GM21423 (cell line): ENCODE measurements at regions not wholly inside any gene's neighbourhood (a gene's known extent, or its start where the extent isn't known, plus 50 kb on each side); places are given as distances from the start of the nearest gene placed in this dataset.
"Not testable (repeated sequence)": the region's sequence is repeated elsewhere in the genome, so short reads cannot be mapped to it uniquely, and the experiment has no call there.

Source experiments
- ATAC-seq: cut with Tn5 transposase; IDR thresholded peaks from one replicate; pipeline ENCODE4 v1.9.1; 2021; ENCODE audit warnings: mild to moderate bottlenecking, moderate library complexity; ENCODE audit not compliant: unreplicated experiment

GRCh38 chrX:35221391-35221790 is 278.8 kb downstream of the FAM47B start:
- not testable (repeated sequence) for ATAC-seq

- ATAC-seq = no peak
Observed at GRCh38 chrX:35244088-35244741, 301.6 kb downstream of the FAM47B start.

DNA sequence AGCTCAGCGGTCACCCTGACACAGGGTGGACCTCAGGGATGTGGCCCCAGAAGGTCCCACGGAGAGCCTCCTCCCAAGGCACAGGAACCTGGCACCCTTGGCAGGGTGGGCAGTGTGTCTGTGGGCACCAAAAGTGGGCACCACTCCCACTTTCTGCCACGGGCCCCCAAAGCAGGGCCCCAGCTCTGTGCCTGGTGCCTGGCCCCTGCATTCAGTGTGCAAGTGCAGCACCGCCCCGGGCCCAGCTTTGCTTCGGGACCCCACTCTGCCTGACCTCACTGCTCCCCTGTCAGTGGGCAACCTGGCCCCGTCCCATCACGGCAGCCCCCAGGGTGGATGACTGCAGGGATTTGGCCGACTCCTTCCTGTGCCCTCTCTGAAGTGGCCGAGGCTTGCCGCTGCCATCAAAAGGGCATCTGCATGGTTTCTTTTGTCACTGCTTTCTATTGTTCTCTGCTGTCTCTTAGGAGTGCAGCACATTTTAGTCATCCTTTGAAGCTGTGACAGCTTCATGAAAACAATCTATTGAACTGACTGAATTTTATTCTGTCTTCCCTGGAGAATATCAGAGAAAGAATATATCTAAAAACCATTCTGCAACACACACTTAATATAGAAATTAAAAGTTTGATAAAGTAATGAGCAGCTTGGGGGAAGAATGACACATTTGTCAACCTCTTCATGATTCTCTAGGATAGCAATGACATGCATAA is 302.4 kb downstream of the FAM47B start:
- ATAC-seq = no peak

DNA sequence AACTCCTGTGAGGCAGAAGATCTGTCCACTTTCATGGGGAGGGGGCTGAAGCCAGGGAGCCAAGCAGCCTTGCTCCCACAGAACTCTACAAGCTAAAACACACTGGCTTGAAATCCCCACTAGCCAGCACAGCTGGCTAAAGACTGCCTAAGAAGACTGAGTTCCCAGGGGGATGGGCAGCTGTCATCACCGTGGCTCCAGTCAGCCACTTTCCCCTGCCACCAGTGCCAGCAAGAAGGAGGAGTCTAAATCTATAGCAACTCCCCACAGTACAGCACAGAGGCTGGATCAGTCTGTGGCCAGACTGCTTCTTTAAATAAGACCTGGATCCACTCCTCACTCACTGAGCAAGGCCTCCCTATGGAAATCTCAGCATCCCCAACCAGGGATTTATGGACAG is 308.6 kb downstream of the FAM47B start:
- ATAC-seq = no peak

- no peak for ATAC-seq
Observed at GRCh38 chrX:35276115-35276514, 333.5 kb downstream of the FAM47B start.

DNA sequence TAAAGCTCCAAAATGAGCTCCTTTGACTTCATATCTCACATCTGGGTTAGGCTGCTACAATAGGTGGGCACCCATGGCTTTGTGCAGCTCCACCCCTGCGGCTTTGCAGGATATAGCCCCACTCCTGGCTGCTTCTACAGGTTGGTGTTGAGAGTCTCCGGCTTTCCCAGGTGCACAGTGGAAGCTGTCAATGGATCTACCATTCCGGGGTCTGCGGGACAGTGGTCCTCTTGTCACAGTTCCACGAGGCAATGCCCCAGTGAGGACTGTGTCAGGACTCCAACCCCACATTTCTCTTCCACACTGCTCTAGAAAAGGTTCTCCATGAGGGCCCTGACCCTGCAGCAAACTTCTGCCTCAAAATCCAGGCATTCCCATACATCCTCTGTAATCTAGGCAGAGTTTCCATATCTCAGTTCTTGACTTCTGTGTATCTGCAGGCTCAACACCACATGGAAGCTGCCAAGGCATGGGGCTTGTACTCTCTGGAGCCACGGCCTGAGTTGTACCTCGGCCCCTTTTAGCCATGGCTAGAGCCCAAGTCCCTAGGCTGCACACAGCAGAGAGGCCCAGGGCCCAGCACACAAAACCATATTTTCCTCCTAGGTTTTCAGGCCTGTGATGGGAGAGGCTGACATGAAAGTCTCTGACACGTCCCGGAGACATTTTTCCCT is 342.8 kb downstream of the FAM47B start:
- ATAC-seq = no peak

- no peak for ATAC-seq
Observed at GRCh38 chrX:35288657-35289056, 346.1 kb downstream of the FAM47B start.

GRCh38 chrX:35289952-35290351 is 347.4 kb downstream of the FAM47B start:
- ATAC-seq = no peak

DNA sequence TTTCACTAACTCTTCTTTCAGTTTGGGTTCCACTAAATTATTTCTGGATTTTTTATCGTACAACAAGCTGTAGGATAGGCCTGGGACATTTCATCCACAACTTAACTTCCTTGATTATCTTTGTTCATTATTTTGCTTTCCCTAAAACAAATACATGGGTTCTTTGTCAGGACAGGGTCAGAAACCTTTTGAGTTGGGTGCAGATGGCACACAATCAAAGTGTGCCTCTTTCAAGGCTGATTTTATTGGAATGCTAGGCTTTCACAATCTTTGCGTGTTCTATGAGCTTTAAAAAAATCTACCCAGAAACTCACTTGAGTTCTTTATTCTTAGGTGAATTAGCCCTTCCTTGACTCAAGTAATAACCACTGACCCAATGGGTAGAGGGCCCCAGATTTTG is 348.4 kb downstream of the FAM47B start:
- ATAC-seq = no peak

DNA sequence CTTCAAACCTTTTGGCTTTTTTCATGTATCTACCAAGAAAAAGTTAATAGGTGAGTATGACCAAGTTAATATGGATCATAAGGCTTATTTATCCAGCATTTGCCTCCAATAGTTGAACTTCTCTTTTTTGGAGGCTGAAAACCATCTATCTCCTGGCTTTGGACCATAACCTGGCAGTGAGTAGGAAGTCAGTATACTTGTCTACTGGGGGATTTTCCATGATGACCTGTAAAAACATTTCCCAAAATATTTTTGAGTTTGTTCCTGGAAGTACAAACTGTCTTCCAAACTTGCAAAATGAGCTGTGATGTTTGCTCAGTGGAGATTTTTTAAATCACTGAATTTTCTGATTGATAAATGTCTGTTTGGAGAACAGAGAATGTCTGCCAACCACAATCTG is 349.9 kb downstream of the FAM47B start:
- no peak for ATAC-seq

DNA sequence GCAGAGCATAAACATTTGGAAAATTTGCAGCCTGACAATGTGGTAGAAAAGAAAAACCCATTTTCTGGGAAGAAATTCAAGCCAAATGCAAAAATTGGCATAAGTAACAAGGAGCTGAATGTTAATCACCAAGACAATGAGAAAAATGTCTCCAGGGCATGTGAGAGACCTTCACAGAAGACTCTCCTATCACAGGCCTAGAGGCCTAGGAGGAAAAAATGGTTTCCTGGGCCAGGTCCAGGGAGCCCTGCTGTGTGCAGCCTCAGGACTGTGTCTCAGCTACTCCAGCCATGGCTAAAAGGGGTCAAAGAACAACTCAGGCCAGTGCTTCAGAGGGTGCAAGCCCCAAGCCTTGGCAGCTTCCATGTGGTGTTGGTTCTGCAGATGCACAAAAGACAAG is 362.4 kb downstream of the FAM47B start:
- not testable (repeated sequence) for ATAC-seq

- ATAC-seq = no peak
Observed at GRCh38 chrX:35339796-35340195, 397.2 kb downstream of the FAM47B start.

- ATAC-seq = no peak
Observed at GRCh38 chrX:35340465-35340864, 397.9 kb downstream of the FAM47B start.

DNA sequence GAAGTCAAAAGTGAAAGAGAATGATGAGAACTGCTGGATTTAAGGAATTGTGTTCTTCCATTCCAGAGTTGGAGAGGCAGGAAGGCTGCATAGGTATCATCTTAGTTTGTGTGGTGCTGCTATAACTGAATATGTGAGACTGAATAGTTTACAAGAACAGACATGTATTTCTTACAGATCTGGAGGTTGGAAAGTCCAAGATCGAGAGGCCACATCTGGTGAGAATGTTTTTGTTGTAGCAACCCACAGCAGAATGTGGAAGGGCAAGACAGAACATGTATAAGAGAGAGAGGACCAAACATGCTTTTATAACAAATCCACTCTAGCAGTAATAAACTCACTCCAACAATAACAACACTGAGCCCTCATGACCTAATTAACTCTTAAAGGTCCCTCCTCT is 408.6 kb downstream of the FAM47B start:
- no peak for ATAC-seq

DNA sequence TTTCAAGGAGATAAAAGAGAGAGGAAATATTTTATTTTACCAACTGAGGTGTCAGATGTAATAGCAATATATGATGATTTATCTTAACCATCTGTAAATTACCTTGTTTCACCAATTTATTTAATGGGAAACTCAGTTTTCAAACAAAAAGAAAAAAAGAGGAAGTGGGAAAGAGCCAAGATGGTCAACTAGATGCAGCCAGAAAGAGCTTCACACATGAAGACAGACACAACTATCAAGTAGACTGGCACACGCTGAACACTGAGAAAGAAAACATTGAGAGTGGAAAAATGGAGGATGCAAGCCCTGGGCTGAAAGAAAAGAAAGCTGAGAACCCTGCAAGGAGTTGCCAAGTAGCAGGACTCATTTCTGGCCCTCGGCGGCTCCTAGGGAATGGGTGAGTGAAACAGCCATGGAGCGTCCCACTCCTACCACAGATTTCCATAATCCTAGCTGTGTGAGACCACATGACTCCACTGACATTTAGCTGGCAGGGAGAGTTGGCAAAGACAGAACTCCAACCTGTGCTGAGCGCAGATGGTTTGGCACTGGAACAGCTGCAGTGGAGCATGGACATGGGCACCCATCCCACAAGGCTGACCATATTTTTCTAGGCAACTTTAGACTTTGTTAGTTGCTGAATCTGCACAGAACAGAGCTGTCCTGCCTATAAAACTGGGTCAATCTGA is 409.3 kb downstream of the FAM47B start:
- no peak for ATAC-seq

GRCh38 chrX:35357656-35358055 is 415.1 kb downstream of the FAM47B start:
- no peak for ATAC-seq

GRCh38 chrX:35362866-35363265 is 420.3 kb downstream of the FAM47B start:
- no peak for ATAC-seq

GRCh38 chrX:35374116-35374515 is 424.0 kb upstream of the MAGEB16 start:
- no peak for ATAC-seq

DNA sequence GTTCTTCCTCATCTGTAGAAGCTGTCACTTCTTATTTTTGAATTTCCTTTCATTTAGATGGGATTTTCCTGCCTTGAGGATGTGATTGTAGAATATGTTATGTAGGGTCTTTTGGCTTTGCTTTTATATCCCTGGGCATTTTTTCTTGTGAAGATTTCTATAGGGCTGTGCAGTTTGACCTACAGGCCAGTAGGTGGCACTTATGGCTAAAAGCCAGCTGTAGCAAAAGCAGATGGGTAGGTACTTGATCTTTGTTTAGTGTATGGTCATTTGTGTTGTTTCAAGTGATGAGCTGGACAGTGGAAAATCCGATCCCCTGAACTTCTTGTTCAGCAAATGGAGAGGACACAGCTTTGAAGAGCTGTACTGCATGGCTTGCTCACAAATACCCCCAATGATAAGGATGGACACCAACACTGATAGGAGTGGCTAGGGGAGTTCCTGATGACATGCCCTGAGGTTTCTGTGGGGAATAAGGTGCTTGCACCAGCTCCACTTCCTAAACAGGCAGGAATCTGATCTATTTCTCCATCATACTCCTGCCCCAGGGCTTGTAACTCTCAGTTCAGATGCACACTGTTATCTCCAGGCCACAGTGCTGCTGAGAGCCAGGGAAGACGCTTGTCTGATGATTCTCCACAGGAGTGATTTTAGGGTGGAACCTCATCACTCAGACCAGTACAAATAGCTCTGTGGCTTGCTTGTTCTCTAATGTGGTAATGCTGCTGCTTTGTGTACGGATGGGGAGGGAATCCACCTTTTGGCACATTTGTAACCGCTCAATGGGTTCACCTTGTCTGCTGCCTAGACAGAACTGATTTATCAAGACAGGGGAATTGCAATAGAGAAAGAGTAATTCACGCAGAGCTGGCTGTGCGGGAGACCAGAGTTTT is 417.1 kb upstream of the MAGEB16 start:
- ATAC-seq = peak; percentile 64

- ATAC-seq = not testable (repeated sequence)
Observed at GRCh38 chrX:35381709-35382108, 416.4 kb upstream of the MAGEB16 start.

GRCh38 chrX:35382966-35383365 is 415.2 kb upstream of the MAGEB16 start:
- ATAC-seq = no peak
